ENCODE measurements at regions not wholly inside any gene's neighbourhood (a gene's known extent, or its start where the extent isn't known, plus 50 kb on each side); places are given as distances from the start of the nearest gene placed in this dataset.

DNA sequence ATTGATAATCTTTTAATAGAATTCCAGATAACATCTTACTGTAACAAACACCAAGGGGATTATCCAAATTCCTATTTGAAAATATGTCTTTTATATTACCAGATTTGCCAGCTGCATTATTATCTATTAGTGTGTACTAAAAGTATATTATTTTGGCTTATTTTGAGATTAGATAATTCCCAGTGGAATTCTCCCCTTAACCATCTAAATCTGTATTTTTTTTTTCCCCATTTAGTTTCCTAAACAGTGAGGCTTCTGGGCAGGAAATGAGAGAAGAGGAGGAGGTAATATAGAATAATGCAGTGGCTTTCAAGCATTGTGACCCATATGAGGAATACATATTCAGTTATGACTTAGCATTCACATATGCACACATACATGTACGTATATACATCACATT lies 53.5 kb upstream of the ABL1 start:
- no peak for DNase-seq (ENCODE audit: extremely low read depth in 1 of 2, low read depth in 1 of 2)

DNA sequence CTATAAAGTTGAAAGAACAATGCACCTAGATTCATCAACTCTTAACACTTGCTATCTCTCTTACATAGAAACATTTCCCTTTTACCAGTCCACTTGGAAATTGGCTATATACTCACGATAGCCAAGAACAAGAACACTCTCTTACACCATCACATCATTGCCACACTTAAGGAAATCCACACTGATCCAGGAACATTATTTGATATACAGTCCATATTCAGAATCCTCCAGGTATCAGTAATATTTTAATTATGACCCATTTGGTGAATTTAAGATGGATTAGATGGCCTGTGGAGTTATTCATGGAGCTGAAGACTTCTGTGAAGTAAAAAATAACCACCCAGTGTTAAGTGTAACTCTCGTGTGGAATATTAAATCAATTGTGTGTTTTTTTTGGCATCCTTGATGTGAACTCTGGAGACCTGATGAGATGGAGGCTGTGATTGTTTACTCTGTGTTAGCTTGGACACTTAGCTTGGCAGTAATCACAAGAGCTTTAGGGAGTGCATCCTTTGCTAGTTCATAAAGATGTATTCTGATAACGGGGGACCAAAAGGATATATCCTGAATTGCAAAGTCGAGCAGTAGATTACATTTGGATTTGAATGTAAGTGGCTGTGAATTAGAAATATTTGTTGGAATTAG lies 52.0 kb upstream of the ABL1 start:
- DNase-seq (ENCODE audit: extremely low read depth in 1 of 2, low read depth in 1 of 2) = no peak

DNA sequence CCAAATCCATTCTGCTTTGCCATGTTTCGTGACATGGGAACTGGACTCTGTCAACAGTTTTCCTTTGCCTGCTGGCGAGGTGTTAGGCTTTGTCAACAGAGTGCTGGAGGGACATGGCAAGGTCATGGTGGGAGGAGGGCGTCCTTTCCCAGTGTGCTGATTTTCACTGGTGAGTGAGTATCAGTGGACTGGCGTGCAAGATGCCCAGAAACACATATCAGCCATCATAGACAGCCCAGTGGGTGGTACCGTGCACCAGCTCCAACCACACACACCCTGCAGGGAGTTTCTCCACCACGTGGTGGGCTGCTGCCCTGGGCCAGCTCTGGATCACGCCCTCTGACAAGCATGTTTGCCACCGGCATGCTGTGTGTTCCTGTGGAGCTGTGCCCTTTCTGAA lies 50.0 kb upstream of the ABL1 start:
- no peak for DNase-seq (ENCODE audit: extremely low read depth in 1 of 2, low read depth in 1 of 2)
